ENCODE measurements at regions not wholly inside any gene's neighbourhood (a gene's known extent, or its start where the extent isn't known, plus 50 kb on each side); places are given as distances from the start of the nearest gene placed in this dataset.
A peak's percentile ranks its signal among the peaks of the same experiment; 100 is the strongest.

GRCh38 chr13:74662905-74663304 is 528.7 kb upstream of the KLF12 start:
- DNase-seq (ENCODE audit: low read depth) = peak; percentile 61
- no peak overlapping the region for H3K4me3 ChIP-seq (ENCODE audit: low read depth, low read length)
- TF ChIP-seq CTCF (IDR thresholded peaks at IDR 0.05; ENCODE audit: insufficient read depth, low read depth, low read length) = no peak

DNA sequence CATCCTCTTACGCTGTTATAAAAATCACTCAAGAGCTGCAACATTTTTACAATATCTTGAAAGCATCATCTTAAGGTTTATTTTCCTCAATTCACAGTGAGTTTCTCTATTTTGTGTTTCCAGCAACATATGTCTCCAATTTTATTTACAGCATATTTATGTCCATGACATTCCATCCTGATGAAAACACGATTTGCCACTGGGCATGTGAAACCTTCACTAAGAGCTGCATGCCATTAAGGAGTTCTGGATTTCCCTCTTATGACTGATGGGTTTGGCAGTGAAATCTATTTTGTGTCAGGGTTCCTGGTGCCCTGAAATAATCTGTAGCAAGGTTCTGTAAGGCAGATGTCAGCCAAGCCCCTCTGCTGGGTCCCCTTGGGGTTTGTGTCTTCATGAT is 527.6 kb upstream of the KLF12 start:
- TF ChIP-seq CTCF (IDR thresholded peaks at IDR 0.05; ENCODE audit: insufficient read depth, low read depth, low read length) = no peak
- DNase-seq (ENCODE audit: low read depth) = peak; percentile 16

DNA sequence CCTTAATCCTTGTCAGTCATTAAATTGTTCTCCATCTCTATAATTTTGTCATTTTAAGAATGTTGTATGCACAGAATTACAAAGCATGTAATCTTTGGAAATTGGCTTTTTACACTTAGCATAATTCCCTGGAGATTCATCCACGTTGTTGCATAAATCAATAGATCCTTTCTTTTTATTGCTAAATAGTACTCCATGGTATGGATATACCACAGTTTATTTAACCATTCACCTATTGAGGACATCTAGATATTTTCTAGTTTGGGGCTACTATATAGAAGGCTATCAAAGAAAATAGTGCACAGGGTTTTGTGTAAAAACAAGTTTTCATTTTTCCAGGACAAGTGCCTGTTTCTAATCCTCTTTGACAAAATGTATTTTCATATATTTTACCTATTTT is 523.6 kb upstream of the KLF12 start:
- no peak for TF ChIP-seq CTCF (IDR thresholded peaks at IDR 0.05; ENCODE audit: insufficient read depth, low read depth, low read length)
- no peak for DNase-seq (ENCODE audit: low read depth)
- H3K4me3 ChIP-seq (ENCODE audit: low read depth, low read length) = no peak overlapping the region

More for the DNA sequence above, 527.6 kb upstream of the KLF12 start:
- H3K4me3 ChIP-seq (ENCODE audit: low read depth, low read length) = no peak overlapping the region

DNA sequence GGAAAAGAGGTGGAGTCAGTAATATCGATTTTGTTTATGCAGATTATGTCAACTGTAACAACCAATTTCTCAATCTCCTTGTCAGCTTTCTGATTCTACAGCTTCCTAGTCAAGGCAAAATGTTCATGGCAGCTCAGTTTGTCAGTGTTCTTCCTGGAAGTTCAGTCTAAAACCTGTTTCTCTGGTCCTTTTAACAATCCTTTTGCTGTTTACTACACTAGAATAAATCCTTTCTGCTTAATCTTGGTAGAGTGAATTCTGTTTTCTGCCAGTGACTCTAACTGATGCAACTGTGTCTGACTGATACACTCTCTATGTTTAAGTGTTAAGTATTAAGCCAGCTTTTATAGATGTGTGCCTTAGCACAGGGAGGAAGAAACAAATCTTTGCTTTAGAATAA is 516.9 kb upstream of the KLF12 start:
- no peak for TF ChIP-seq CTCF (IDR thresholded peaks at IDR 0.05; ENCODE audit: insufficient read depth, low read depth, low read length)
- H3K4me3 ChIP-seq (ENCODE audit: low read depth, low read length) = no peak overlapping the region
- no peak for DNase-seq (ENCODE audit: low read depth)

DNA sequence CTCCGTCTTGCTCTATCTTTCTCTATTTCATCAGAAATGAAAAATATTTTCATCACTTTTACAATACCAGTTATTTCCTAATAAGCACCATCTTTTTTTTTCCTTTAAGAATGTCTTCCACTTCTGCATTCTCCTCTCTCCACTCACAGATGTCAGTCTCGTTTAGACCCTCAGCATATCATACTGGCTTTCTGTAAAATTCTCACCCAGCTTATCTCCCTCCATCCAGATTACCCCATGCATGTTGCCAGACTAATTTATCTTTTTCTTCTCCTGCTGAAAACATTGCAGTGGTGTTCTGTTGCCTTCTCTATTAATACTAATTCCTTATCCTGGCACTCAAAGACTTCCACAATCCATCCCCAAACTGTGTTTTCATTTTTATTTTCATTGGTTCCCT is 513.8 kb upstream of the KLF12 start:
- TF ChIP-seq CTCF (IDR thresholded peaks at IDR 0.05; ENCODE audit: insufficient read depth, low read depth, low read length) = no peak
- no peak for DNase-seq (ENCODE audit: low read depth)
- H3K4me3 ChIP-seq (ENCODE audit: low read depth, low read length) = no peak overlapping the region

DNA sequence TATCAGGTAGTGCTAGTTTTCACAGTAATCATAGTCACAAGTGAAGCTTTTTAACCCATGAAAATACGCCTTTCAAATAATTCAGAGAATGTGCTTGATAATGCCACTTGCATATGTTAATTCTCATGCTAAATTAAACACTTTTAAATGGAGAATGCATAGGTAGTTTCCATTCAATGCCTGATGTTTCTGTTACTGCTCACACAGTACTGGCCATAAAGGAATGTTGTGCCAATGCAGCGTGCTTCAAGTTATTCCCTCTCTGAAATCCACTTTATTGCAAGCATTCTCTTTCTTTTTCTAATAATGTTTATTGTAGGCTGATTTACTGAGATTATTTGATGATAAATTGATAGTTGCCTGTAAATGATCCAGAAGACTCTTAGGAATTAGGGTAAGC is 513.0 kb upstream of the KLF12 start:
- no peak for TF ChIP-seq CTCF (IDR thresholded peaks at IDR 0.05; ENCODE audit: insufficient read depth, low read depth, low read length)
- no peak for DNase-seq (ENCODE audit: low read depth)
- H3K4me3 ChIP-seq (ENCODE audit: low read depth, low read length) = no peak overlapping the region

- DNase-seq (ENCODE audit: low read depth) = no peak
- TF ChIP-seq CTCF (IDR thresholded peaks at IDR 0.05; ENCODE audit: insufficient read depth, low read depth, low read length) = no peak
- no peak overlapping the region for H3K4me3 ChIP-seq (ENCODE audit: low read depth, low read length)
These were observed 511.9 kb upstream of the KLF12 start for GRCh38 chr13:74646091-74646490.

Measured in fibroblast of villous mesenchyme (primary cell).